SJSA1 (cell line): ENCODE measurements at regions not wholly inside any gene's neighbourhood (a gene's known extent, or its start where the extent isn't known, plus 50 kb on each side); places are given as distances from the start of the nearest gene placed in this dataset.

Experiments used
- DNase-seq, 2 experiments: peaks; one replicate each; pipeline ENCODE4 v3.0.0-alpha.2; 2015 to 2020; ENCODE audit warnings: low spot score in 2 of 2, low read depth in 1 of 2
- H3K27ac ChIP-seq: fragments of 250-450 bp; sonication (Bioruptor Pico); 2 replicates; pipeline ENCODE4 v1.5.1; 2020; ENCODE audit warnings: mild to moderate bottlenecking, moderate library complexity
- H3K27me3 ChIP-seq: fragments of 250-450 bp; sonication (Bioruptor Pico); replicated peaks from 2 replicates; pipeline ENCODE4 v1.5.1; 2020; ENCODE audit warnings: mild to moderate bottlenecking, moderate library complexity
- H3K36me3 ChIP-seq: fragments of 250-450 bp; sonication (Bioruptor Pico); 2 replicates; pipeline ENCODE4 v1.5.1; 2020; ENCODE audit warnings: mild to moderate bottlenecking
- H3K4me1 ChIP-seq: fragments of 250-450 bp; sonication (Bioruptor Pico); replicated peaks from 2 replicates; pipeline ENCODE4 v1.6.1; 2021; ENCODE audit warnings: mild to moderate bottlenecking
- H3K4me3 ChIP-seq: fragments of 250-450 bp; sonication (Bioruptor Pico); 2 replicates; pipeline ENCODE4 v1.5.1; 2020; ENCODE audit warnings: mild to moderate bottlenecking
- H3K9me3 ChIP-seq: fragments of 250-450 bp; sonication (Bioruptor Pico); replicated peaks from 2 replicates; pipeline ENCODE4 v1.5.1; 2020; ENCODE audit warnings: mild to moderate bottlenecking

DNA sequence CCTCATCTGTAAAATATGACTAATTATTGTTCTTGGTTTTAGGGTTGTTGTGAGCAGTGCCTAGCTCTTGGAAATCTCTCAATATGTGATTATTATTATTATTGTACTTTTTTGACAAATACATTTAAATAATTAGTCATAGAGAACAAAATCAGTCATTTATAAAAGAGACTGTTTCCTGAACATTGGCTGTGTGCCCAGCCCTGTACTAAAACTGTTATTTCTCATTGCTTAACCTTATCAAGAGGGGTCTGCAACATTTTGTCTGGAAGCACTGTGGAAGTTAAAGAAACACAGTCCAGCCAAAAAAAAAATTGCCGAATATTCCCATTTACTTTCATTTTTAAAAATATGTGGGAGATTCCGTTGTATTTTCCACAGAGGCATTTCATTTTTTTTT, 989.2 kb upstream of the SLIT2 start:
- Histone ChIP-seq H3K27me3 (no peaks in the 10 kb centered on the region), H3K36me3 (no peaks in the 10 kb centered on the region), H3K27ac (no peak overlapping the region), H3K9me3 (0 out of 2 replicates have a peak, but pooled peaks cover 5% of the 10 kb centered on the region), H3K4me1 (no peaks in the 10 kb centered on the region), H3K4me3 (no peak overlapping the region)
- no peak for DNase-seq

DNA sequence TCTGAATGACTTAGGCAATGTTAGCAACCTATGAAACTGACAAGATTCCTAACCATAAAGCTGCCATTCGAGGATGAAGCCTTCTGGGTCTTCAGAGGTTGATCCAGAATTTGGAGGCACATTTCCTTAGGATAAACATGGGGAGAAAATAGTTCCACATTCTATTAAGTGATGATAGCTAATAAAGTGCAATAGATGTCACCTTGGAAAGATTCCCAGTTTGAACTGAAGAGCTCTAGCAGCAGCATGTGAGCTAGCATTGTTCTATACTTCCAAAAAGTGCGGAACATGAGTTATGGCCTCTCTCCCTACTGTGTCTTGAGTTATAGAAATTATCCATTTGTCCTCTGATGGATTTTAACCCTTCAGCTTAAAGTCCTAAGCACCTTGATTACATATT, 991.4 kb upstream of the SLIT2 start:
- DNase-seq: no peak
- Histone ChIP-seq H3K4me3 (no peak overlapping the region), H3K27ac (no peak overlapping the region), H3K27me3 (no peaks in the 10 kb centered on the region), H3K9me3 (peaks cover 2% of the 10 kb centered on the region; the same call in 1 of the 2 replicates), H3K4me1 (no peaks in the 10 kb centered on the region), H3K36me3 (no peaks in the 10 kb centered on the region)

DNA sequence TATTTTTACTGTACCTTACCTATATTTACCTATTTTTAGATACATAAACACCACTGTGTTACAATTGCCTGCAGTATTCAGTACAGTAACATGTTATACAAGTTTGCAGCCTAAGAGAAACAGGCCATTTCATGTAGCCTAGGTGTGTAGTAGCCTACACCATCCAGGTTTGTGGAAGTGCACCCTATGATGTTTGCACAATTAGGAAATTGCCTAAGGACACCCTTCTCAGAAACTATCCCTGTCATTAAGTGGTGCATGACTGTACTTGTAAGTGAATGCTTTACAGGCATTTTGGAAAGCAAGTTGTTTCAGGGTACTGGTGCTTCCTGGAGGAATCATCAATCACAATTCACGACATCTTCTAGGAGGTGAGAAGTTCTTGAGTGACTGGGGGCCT, 991.8 kb upstream of the SLIT2 start:
- no peaks in the 10 kb centered on the region for H3K4me1 ChIP-seq
- DNase-seq: no peak
- H3K27ac ChIP-seq: no peak overlapping the region

GRCh38 chr4:19256823-19257222, 994.9 kb upstream of the SLIT2 start:
- DNase-seq: no peak
- Histone ChIP-seq H3K4me1 (no peaks in the 10 kb centered on the region), H3K9me3 (peaks cover 5% of the 10 kb centered on the region), H3K4me3 (no peak overlapping the region), H3K27me3 (no peaks in the 10 kb centered on the region), H3K27ac (no peak overlapping the region), H3K36me3 (no peaks in the 10 kb centered on the region)

More for the DNA sequence above, 991.8 kb upstream of the SLIT2 start:
- Histone ChIP-seq H3K4me3 (no peak overlapping the region), H3K27me3 (no peaks in the 10 kb centered on the region), H3K9me3 (peaks cover 2% of the 10 kb centered on the region), H3K36me3 (no peaks in the 10 kb centered on the region)

GRCh38 chr4:19254486-19254885, 997.2 kb upstream of the SLIT2 start:
- DNase-seq: no peak

GRCh38 chr4:19248023-19248422, 1003.7 kb upstream of the SLIT2 start:
- no peak for DNase-seq
- H3K4me3 ChIP-seq: no peak overlapping the region
- H3K27ac ChIP-seq: no peak overlapping the region
- no peaks in the 10 kb centered on the region for H3K27me3 ChIP-seq
- no peaks in the 10 kb centered on the region for H3K9me3 ChIP-seq
- H3K4me1 ChIP-seq: no peaks in the 10 kb centered on the region
- H3K36me3 ChIP-seq: no peaks in the 10 kb centered on the region

More at GRCh38 chr4:19254486-19254885, 997.2 kb upstream of the SLIT2 start:
- Histone ChIP-seq H3K36me3 (no peaks in the 10 kb centered on the region), H3K9me3 (peaks cover 5% of the 10 kb centered on the region), H3K4me3 (no peak overlapping the region), H3K4me1 (no peaks in the 10 kb centered on the region), H3K27ac (no peak overlapping the region), H3K27me3 (no peaks in the 10 kb centered on the region)

DNA sequence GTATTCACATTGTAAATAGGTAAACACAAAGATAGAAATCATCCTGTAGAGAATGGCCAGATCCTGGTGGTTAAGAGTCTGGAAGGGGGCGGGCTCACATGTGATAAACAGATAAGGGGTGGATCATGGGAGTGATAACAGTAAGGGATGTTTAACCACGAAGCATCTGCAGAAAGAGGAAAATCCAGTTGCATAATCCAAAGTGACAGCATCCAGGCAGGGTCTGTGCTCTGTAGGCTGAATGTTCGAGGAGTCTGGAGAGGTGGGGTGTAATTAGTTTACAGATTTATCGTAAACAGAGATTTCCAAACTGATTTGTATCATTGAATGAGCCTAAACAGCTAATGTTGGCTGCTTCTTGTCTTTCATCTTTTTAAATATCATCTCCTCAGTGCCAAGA, 1009.8 kb upstream of the SLIT2 start:
- no peak for DNase-seq
- Histone ChIP-seq H3K27ac (no peak overlapping the region), H3K4me1 (no peaks in the 10 kb centered on the region), H3K36me3 (no peaks in the 10 kb centered on the region), H3K27me3 (no peaks in the 10 kb centered on the region), H3K9me3 (no peaks in the 10 kb centered on the region), H3K4me3 (no peak overlapping the region)

DNA sequence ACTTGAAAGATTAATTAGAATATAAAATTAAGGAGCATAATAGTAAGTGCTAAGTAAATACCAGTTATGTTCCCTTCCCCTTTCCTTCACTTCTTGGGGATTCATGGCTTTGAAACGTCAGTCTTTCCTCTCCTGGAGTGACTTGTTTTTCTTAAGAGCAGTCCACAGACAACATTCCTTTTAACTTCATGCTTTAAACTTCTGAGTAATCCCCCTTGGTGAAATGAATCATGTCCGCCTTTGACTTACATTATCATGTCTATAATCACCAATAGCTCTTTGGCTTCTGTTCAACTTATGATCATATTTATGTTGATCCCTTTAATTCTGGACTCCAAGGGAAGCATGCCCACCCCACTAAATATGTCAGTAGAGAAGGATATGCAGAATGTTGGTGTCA, 1012.1 kb upstream of the SLIT2 start:
- Histone ChIP-seq H3K27ac (no peak overlapping the region), H3K4me1 (no peaks in the 10 kb centered on the region), H3K9me3 (no peaks in the 10 kb centered on the region), H3K4me3 (no peak overlapping the region), H3K27me3 (no peaks in the 10 kb centered on the region), H3K36me3 (no peaks in the 10 kb centered on the region)
- no peak for DNase-seq

DNA sequence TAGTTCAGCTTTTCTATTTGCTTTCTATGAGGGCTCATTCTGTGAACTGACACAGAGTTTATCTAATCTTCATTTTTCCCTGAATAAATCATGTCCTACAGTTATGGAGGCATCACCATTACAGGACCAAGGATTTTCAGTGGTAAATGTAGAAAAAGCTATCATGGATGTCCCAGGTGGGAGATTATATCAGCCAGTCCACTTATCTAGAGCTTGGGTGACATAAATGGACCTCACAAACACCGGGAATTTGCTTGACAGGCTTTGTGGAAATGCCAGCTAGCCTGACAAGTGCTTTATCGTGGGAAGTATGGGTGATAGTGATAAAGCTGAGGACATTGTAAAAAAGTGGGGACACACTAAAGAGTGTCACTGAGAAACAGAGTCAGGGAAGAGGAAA, 1015.2 kb upstream of the SLIT2 start:
- Histone ChIP-seq H3K4me1 (no peaks in the 10 kb centered on the region), H3K27me3 (no peaks in the 10 kb centered on the region), H3K4me3 (no peak overlapping the region), H3K27ac (no peak overlapping the region), H3K9me3 (0 out of 2 replicates have a peak, but pooled peaks cover 3% of the 10 kb centered on the region), H3K36me3 (no peaks in the 10 kb centered on the region)
- no peak for DNase-seq

DNA sequence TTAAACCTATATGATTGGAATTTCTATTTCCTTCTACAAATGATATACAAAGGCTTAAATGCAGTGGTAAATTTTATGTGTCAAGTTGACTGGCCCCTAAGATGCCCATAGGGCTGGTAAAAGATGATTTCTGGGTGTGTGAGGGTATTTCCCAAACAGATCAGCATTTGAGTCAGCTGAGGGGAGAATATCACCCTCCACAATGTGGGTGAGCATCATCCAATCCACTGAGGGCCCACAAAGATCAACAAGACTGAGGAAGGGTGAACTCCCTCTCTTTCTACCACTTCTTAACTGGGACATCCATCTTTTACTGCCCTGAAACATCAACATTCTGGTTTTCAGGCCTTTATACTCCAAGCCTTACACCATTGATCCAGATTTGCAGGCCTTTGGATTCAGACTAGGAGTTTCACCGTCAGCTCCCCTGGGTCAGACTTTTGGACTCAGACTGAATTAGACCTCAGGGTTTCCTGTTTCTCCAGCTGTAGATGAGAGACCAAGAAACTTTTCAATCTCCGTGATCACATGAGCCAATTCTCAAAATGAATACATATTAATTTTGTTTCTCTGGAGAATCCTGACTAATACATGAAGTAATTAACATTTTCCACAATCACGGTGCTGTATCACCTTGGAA, 1020.7 kb upstream of the SLIT2 start:
- no peak overlapping the region for H3K27ac ChIP-seq
- H3K4me3 ChIP-seq: no peak overlapping the region
- no peaks in the 10 kb centered on the region for H3K4me1 ChIP-seq
- DNase-seq: no peak
- no peaks in the 10 kb centered on the region for H3K36me3 ChIP-seq
- peaks cover 6% of the 10 kb centered on the region; the same call in 1 of the 2 replicates for H3K9me3 ChIP-seq
- no peaks in the 10 kb centered on the region for H3K27me3 ChIP-seq

GRCh38 chr4:19227701-19228100, 1024.0 kb upstream of the SLIT2 start:
- no peak for DNase-seq
- Histone ChIP-seq H3K4me3 (no peak overlapping the region), H3K27ac (no peak overlapping the region), H3K4me1 (no peaks in the 10 kb centered on the region), H3K9me3 (peaks cover 2% of the 10 kb centered on the region; the same call in 1 of the 2 replicates), H3K36me3 (no peaks in the 10 kb centered on the region), H3K27me3 (no peaks in the 10 kb centered on the region)

GRCh38 chr4:19224820-19225219, 1026.9 kb upstream of the SLIT2 start:
- DNase-seq: peak in 1 of 2 experiments; percentile 48
- Histone ChIP-seq H3K27me3 (no peaks in the 10 kb centered on the region), H3K9me3 (no peaks in the 10 kb centered on the region), H3K27ac (no peak overlapping the region), H3K4me1 (no peaks in the 10 kb centered on the region), H3K4me3 (no peak overlapping the region), H3K36me3 (no peaks in the 10 kb centered on the region)

GRCh38 chr4:19216476-19216875, 1035.2 kb upstream of the SLIT2 start:
- H3K36me3 ChIP-seq: no peaks in the 10 kb centered on the region
- H3K27me3 ChIP-seq: no peaks in the 10 kb centered on the region
- H3K9me3 ChIP-seq: no peaks in the 10 kb centered on the region
- H3K27ac ChIP-seq: no peak overlapping the region
- H3K4me3 ChIP-seq: no peak overlapping the region
- H3K4me1 ChIP-seq: no peaks in the 10 kb centered on the region
- no peak for DNase-seq

GRCh38 chr4:19214591-19215186, 1037.0 kb upstream of the SLIT2 start:
- no peak overlapping the region for H3K4me3 ChIP-seq
- H3K9me3 ChIP-seq: no peaks in the 10 kb centered on the region
- no peak overlapping the region for H3K27ac ChIP-seq
- H3K27me3 ChIP-seq: no peaks in the 10 kb centered on the region
- DNase-seq: no peak
- H3K36me3 ChIP-seq: no peaks in the 10 kb centered on the region
- H3K4me1 ChIP-seq: no peaks in the 10 kb centered on the region

GRCh38 chr4:19213388-19213787, 1038.3 kb upstream of the SLIT2 start:
- Histone ChIP-seq H3K4me3 (no peak overlapping the region), H3K9me3 (no peaks in the 10 kb centered on the region), H3K36me3 (no peaks in the 10 kb centered on the region), H3K4me1 (no peaks in the 10 kb centered on the region), H3K27me3 (no peaks in the 10 kb centered on the region), H3K27ac (no peak overlapping the region)
- DNase-seq: no peak
